ENCODE measurements at regions not wholly inside any gene's neighbourhood (a gene's known extent, or its start where the extent isn't known, plus 50 kb on each side); places are given as distances from the start of the nearest gene placed in this dataset.

DNA sequence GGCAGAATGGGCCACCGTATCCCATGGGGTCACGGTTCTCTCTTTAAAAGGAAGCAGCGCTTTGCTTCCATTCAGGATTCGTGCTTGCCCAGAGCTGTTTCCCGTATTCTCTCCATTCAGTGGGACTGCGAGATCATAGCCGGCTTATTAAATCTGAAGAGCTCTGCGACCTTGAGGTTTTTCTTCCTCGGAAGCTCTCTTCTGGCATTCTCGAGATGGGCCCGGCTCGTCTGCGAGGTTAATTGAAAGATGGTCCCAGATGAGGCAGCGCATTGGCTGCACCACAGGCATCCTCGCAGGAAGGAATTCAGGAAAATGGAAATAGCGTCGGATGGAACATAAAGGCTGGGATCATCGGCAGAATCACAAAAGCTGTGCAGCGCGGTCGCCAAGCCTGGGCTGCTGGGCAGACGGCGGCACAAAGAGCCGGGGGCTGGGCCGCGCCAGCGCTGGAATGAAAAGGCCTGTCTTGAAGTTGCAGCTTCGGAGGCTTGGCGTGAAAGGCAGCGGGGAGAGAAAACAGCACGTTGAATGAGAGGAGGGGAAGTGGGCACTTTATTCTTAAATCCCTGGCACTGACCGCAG is 236.2 kb downstream of the IRX2 start:
- no peaks in the 10 kb centered on the region for H3K36me3 ChIP-seq
- intact Hi-C loops (cut with DNase I): no loop called here
- H3K4me1 ChIP-seq (ENCODE audit: insufficient read depth): no peaks in the 10 kb centered on the region
- no peaks in the 10 kb centered on the region for H3K9me3 ChIP-seq
- no peak overlapping the region for H3K27ac ChIP-seq
- WGBS, 3 donors: 65 to 75% (median 74%) methylated on average over 32 of the region's 32 CpGs
- H3K4me3 ChIP-seq: no peak overlapping the region
- no peak for TF ChIP-seq EP300 (IDR thresholded peaks at IDR 0.05)
- TF ChIP-seq, protein P1, sequence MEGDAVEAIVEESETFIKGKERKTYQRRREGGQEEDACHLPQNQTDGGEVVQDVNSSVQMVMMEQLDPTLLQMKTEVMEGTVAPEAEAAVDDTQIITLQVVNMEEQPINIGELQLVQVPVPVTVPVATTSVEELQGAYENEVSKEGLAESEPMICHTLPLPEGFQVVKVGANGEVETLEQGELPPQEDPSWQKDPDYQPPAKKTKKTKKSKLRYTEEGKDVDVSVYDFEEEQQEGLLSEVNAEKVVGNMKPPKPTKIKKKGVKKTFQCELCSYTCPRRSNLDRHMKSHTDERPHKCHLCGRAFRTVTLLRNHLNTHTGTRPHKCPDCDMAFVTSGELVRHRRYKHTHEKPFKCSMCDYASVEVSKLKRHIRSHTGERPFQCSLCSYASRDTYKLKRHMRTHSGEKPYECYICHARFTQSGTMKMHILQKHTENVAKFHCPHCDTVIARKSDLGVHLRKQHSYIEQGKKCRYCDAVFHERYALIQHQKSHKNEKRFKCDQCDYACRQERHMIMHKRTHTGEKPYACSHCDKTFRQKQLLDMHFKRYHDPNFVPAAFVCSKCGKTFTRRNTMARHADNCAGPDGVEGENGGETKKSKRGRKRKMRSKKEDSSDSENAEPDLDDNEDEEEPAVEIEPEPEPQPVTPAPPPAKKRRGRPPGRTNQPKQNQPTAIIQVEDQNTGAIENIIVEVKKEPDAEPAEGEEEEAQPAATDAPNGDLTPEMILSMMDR (IDR thresholded peaks at IDR 0.05): no peak
- TF ChIP-seq POLR2A (IDR thresholded peaks at IDR 0.05): no peak
- no peaks in the 10 kb centered on the region for H3K27me3 ChIP-seq
- no peak for DNase-seq

DNA sequence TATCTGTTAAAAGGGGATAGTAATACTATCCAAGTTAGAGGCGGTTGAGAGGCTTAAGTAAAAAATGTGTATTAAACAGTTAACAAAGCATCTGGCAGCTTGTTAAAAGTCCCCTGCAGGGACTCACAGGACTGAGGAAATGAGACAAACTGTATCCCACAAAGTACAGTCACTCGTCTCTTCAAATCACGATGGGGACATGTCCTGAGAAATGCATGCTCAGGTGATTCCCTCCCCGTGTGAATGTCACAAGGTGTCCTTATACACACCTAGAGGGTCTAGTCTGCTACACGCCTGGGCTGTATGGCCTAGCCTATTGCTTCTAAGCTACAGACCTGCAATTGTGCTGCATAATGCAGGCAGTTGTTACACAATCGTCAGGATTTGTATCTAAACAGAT is 237.0 kb downstream of the IRX2 start:
- Histone ChIP-seq H3K36me3 (no peaks in the 10 kb centered on the region), H3K4me1 (ENCODE audit: insufficient read depth) (no peaks in the 10 kb centered on the region), H3K4me3 (no peak overlapping the region), H3K27ac (no peak overlapping the region), H3K27me3 (no peaks in the 10 kb centered on the region), H3K9me3 (no peaks in the 10 kb centered on the region)
- intact Hi-C loops (cut with DNase I): no loop called here
- TF ChIP-seq, protein P1 (IDR thresholded peaks at IDR 0.05): no peak
- TF ChIP-seq POLR2A (IDR thresholded peaks at IDR 0.05): no peak
- TF ChIP-seq EP300 (IDR thresholded peaks at IDR 0.05): no peak
- no peak for DNase-seq
- WGBS, 3 donors: 66 to 76% (median 68%) methylated on average over 6 of the region's 6 CpGs

DNA sequence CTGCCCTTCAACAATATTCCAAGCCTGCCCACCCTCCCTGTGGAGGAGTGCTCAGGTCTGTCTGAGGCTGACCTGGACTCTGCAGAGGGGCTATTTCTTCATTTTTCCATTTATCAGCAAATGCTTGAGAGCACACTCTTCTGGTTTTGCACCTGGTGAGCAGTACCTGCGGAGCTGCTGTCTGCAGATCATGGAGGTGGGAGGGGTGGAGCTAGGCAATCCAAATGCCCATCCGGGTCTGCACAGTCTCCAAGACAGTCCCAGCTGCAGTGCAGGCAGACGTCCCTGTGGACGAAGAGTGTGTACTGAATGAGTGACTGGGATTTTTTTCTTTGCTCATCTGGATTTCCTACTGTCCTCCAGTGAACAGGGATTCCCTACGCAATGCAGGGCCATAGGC is 239.8 kb downstream of the IRX2 start:
- intact Hi-C loops (cut with DNase I): no loop called here

DNA sequence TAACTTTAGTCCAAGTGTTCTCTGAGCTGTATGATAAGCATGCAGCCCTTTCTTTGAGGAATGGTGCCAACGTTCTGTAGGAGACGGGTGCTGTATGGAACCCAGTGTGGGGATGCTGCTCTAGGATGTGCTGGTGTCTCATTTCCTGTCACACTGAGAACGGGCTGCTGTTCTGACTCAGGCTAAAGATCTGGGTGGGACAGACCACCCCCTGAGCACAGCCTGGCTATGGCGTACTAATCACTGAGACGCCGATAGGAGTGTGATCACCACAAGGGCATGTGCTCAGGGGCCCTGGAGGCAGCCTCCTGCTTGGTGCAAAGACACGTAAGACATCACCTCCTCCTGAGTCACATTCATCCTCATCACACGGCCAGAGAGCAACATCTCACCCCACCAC is 240.4 kb downstream of the IRX2 start:
- 67 to 81% (median 70%) methylated on average over 8 of the region's 8 CpGs for WGBS, 3 donors
- no peaks in the 10 kb centered on the region for H3K4me1 ChIP-seq (ENCODE audit: insufficient read depth)
- intact Hi-C loops (cut with DNase I): no loop called here
- H3K27ac ChIP-seq: no peak overlapping the region
- H3K4me3 ChIP-seq: no peak overlapping the region
- H3K9me3 ChIP-seq: no peaks in the 10 kb centered on the region
- TF ChIP-seq, protein P1 (IDR thresholded peaks at IDR 0.05): no peak
- TF ChIP-seq EP300 (IDR thresholded peaks at IDR 0.05): no peak
- TF ChIP-seq POLR2A (IDR thresholded peaks at IDR 0.05): no peak
- DNase-seq: no peak
- H3K27me3 ChIP-seq: no peaks in the 10 kb centered on the region
- no peaks in the 10 kb centered on the region for H3K36me3 ChIP-seq

More for the DNA sequence above, 239.8 kb downstream of the IRX2 start:
- Histone ChIP-seq H3K27me3 (no peaks in the 10 kb centered on the region), H3K4me1 (ENCODE audit: insufficient read depth) (no peaks in the 10 kb centered on the region), H3K9me3 (no peaks in the 10 kb centered on the region), H3K27ac (no peak overlapping the region), H3K36me3 (no peaks in the 10 kb centered on the region), H3K4me3 (no peak overlapping the region)
- DNase-seq: no peak
- 69 to 81% (median 78%) methylated on average over 5 of the region's 5 CpGs for WGBS, 3 donors
- no peak for TF ChIP-seq POLR2A (IDR thresholded peaks at IDR 0.05)
- no peak for TF ChIP-seq EP300 (IDR thresholded peaks at IDR 0.05)

DNA sequence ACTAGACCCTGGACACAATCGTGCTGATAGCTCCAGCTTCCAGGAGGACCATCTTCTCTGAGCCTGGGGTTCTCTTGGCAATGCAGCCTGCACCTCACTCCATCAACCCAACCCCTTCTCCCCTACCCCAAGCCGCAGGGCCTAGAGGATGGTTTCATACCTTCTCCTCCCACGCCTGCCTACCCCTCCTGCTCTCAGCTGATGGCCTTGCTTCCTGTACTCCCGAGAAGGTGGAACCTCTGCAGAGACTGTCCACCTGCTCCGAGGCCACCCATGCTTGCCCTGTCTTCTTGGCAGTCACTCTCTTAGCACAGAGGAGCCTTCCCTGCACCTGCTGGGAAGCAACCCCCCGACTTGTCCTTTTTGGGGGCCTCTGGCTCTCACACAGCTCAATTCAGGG is 241.9 kb downstream of the IRX2 start:
- no peaks in the 10 kb centered on the region for H3K27me3 ChIP-seq
- TF ChIP-seq, protein P1 (IDR thresholded peaks at IDR 0.05): no peak
- TF ChIP-seq EP300 (IDR thresholded peaks at IDR 0.05): no peak
- no peak for TF ChIP-seq POLR2A (IDR thresholded peaks at IDR 0.05)
- no peaks in the 10 kb centered on the region for H3K4me1 ChIP-seq (ENCODE audit: insufficient read depth)
- H3K9me3 ChIP-seq: no peaks in the 10 kb centered on the region
- WGBS, 3 donors: 60 to 64% (median 60%) methylated on average over 6 of the region's 6 CpGs
- H3K4me3 ChIP-seq: no peak overlapping the region
- H3K27ac ChIP-seq: no peak overlapping the region
- intact Hi-C loops (cut with DNase I): no loop called here
- no peaks in the 10 kb centered on the region for H3K36me3 ChIP-seq
- DNase-seq: no peak

Measured in ovary (tissue), 7 donors.